Prostate gland (tissue), 2 donors: ENCODE measurements at regions not wholly inside any gene's neighbourhood (a gene's known extent, or its start where the extent isn't known, plus 50 kb on each side); places are given as distances from the start of the nearest gene placed in this dataset.

ENCODE experiments used
- POLR2A ChIP-seq: fragments of 450-650 bp; IDR thresholded peaks from one replicate; pipeline ENCODE4 v1.6.1; 2016; ENCODE audit warnings: antibody characterized with exemption, mild to moderate bottlenecking
- POLR2AphosphoS5 ChIP-seq: sonication (generic); formaldehyde crosslinking; IDR thresholded peaks from one replicate; pipeline ENCODE4 v1.6.1; 2017; ENCODE audit warnings: antibody characterized with exemption
- TF ChIP-seq, protein P1 (sequence below), 4 experiments: fragments of 200-600 bp in 2 of 4; fragments of 450-650 bp in 2 of 4; sonication (generic) in 2 of 4; IDR thresholded peaks; 1 replicate in 3 of 4; 2 replicates in 1 of 4; pipeline ENCODE4 v1.5.1; 2016 to 2019; ENCODE audit warnings: antibody characterized with exemption in 4 of 4, mild to moderate bottlenecking in 2 of 4, moderate library complexity in 2 of 4

DNA sequence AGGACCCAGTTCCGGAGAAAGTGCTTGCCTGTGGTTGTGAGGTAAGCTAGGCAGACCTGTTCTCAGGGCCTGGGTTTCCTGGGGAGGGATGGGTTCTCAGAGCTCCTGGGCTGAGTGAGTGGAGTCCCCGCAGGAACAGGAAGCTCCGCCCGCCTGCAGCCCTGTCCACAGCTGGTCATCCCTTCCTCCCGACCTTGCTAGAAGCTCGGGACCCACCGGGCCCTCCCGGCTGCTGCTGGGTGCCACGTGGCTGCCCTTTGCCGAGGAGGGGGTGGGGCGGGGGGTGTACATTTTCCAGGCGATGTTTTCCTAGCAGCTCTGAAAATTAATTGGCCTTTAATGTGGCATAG, 198.1 kb downstream of the C9orf50 start:
- TF ChIP-seq, protein P1, sequence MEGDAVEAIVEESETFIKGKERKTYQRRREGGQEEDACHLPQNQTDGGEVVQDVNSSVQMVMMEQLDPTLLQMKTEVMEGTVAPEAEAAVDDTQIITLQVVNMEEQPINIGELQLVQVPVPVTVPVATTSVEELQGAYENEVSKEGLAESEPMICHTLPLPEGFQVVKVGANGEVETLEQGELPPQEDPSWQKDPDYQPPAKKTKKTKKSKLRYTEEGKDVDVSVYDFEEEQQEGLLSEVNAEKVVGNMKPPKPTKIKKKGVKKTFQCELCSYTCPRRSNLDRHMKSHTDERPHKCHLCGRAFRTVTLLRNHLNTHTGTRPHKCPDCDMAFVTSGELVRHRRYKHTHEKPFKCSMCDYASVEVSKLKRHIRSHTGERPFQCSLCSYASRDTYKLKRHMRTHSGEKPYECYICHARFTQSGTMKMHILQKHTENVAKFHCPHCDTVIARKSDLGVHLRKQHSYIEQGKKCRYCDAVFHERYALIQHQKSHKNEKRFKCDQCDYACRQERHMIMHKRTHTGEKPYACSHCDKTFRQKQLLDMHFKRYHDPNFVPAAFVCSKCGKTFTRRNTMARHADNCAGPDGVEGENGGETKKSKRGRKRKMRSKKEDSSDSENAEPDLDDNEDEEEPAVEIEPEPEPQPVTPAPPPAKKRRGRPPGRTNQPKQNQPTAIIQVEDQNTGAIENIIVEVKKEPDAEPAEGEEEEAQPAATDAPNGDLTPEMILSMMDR (IDR thresholded peaks at IDR 0.05): no peak
- TF ChIP-seq POLR2AphosphoS5 (no peak), POLR2A (no peak)
